ENCODE measurements at regions not wholly inside any gene's neighbourhood (a gene's known extent, or its start where the extent isn't known, plus 50 kb on each side); places are given as distances from the start of the nearest gene placed in this dataset.

GRCh38 chr2:128414351-128414750, 95.7 kb upstream of the HS6ST1 start:
- TF ChIP-seq, protein P1, sequence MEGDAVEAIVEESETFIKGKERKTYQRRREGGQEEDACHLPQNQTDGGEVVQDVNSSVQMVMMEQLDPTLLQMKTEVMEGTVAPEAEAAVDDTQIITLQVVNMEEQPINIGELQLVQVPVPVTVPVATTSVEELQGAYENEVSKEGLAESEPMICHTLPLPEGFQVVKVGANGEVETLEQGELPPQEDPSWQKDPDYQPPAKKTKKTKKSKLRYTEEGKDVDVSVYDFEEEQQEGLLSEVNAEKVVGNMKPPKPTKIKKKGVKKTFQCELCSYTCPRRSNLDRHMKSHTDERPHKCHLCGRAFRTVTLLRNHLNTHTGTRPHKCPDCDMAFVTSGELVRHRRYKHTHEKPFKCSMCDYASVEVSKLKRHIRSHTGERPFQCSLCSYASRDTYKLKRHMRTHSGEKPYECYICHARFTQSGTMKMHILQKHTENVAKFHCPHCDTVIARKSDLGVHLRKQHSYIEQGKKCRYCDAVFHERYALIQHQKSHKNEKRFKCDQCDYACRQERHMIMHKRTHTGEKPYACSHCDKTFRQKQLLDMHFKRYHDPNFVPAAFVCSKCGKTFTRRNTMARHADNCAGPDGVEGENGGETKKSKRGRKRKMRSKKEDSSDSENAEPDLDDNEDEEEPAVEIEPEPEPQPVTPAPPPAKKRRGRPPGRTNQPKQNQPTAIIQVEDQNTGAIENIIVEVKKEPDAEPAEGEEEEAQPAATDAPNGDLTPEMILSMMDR (IDR thresholded peaks at IDR 0.05 in 4 of 5, conservative IDR thresholded peaks at IDR 0.05 in 1 of 5), result no peak
- no peak for TF ChIP-seq POLR2A (IDR thresholded peaks at IDR 0.05)
